CD8-positive, alpha-beta memory T cell (primary cell): ENCODE measurements at regions not wholly inside any gene's neighbourhood (a gene's known extent, or its start where the extent isn't known, plus 50 kb on each side); places are given as distances from the start of the nearest gene placed in this dataset.

Experiments used
- CTCF ChIA-PET: fragments of 350-600 bp; sonication (Branson Sonifier 250); formaldehyde crosslinking; loops from one replicate; lab custom pipeline; 2021; ENCODE audit warnings: antibody characterized with exemption; lab: Charles Lee
- POLR2A ChIA-PET: fragments of 350-600 bp; sonication (Branson Sonifier 250); formaldehyde crosslinking; loops from one replicate; lab custom pipeline; 2021; ENCODE audit warnings: antibody characterized with exemption; lab: Charles Lee
- DNase-seq, 5 donors: peaks; one replicate each; pipeline versions ENCODE4 v3.0.0 to v3.0.0-alpha.2; 2020 to 2022; ENCODE audit warnings: mixed read lengths in 1 of 5
- H3K27ac ChIP-seq: one replicate; pipeline ENCODE4 v1.7.0; 2013; ENCODE audit warnings: low read depth, mild to moderate bottlenecking, low read length, moderate library complexity
- H3K27me3 ChIP-seq: 2 replicates; pipeline ENCODE4 v1.7.0; 2013; ENCODE audit warnings: low read length, mild to moderate bottlenecking; ENCODE audit not compliant: insufficient read depth, poor library complexity, severe bottlenecking
- H3K36me3 ChIP-seq: 2 replicates; pipeline ENCODE4 v1.7.0; 2013; ENCODE audit warnings: mild to moderate bottlenecking, low read length, moderate library complexity; ENCODE audit not compliant: insufficient read depth
- H3K4me1 ChIP-seq: 2 replicates; pipeline ENCODE4 v1.7.0; 2013; ENCODE audit warnings: mild to moderate bottlenecking, low read length, moderate library complexity; ENCODE audit not compliant: insufficient read depth
- H3K4me3 ChIP-seq: 2 replicates; pipeline ENCODE4 v1.7.0; 2013; ENCODE audit warnings: mild to moderate bottlenecking, low read length
- H3K9me3 ChIP-seq: 2 replicates; pipeline ENCODE4 v1.7.0; 2013; ENCODE audit warnings: mild to moderate bottlenecking, low read length
- H3K27ac Mint-ChIP-seq, 8 donors: one replicate each; pipeline ENCODE4 v1.8.0; 2020 to 2021; ENCODE audit warnings: mixed read lengths in 8 of 8, mild to moderate bottlenecking in 6 of 8, inconsistent platforms in 3 of 8, moderate library complexity in 3 of 8
- H3K27me3 Mint-ChIP-seq, 2 donors: one replicate each; pipeline ENCODE4 v1.8.0; 2020 to 2021; ENCODE audit warnings: mixed read lengths in 2 of 2, mild to moderate bottlenecking in 1 of 2, moderate library complexity in 1 of 2
- H3K36me3 Mint-ChIP-seq, 3 donors: one replicate each; pipeline ENCODE4 v1.8.0; 2020 to 2021; ENCODE audit warnings: mixed read lengths in 3 of 3, inconsistent platforms in 1 of 3, mild to moderate bottlenecking in 1 of 3
- H3K4me1 Mint-ChIP-seq, 3 donors: one replicate each; pipeline ENCODE4 v1.8.0; 2020 to 2021; ENCODE audit warnings: mixed read lengths in 3 of 3, inconsistent platforms in 1 of 3, mild to moderate bottlenecking in 1 of 3
- H3K4me3 Mint-ChIP-seq, 7 donors: one replicate each; pipeline ENCODE4 v1.8.0; 2020 to 2021; ENCODE audit warnings: mixed read lengths in 7 of 7, mild to moderate bottlenecking in 6 of 7, moderate library complexity in 4 of 7, inconsistent platforms in 2 of 7
- H3K9me3 Mint-ChIP-seq, 5 donors: one replicate each; pipeline ENCODE4 v1.8.0; 2020 to 2022; ENCODE audit warnings: mixed read lengths in 5 of 5, mild to moderate bottlenecking in 3 of 5, moderate library complexity in 2 of 5, inconsistent platforms in 1 of 5

- Mint-ChIP-seq H3K9me3 (peaks cover 0 to 2% (median 0%) of the 10 kb centered on the region in 5 donors), H3K4me1 (no peaks in the 10 kb centered on the region), H3K36me3 (no peaks in the 10 kb centered on the region), H3K4me3 (no peak overlapping the region), H3K27ac (no peak overlapping the region), H3K27me3 (no peaks in the 10 kb centered on the region)
- no peaks in the 10 kb centered on the region for H3K36me3 ChIP-seq
- DNase-seq = no peak
- no peaks in the 10 kb centered on the region for H3K27me3 ChIP-seq
- POLR2A ChIA-PET = no interaction called here
- H3K9me3 ChIP-seq = no peaks in the 10 kb centered on the region
- no peak overlapping the region for H3K27ac ChIP-seq
- no peak overlapping the region for H3K4me3 ChIP-seq
- H3K4me1 ChIP-seq = no peaks in the 10 kb centered on the region
- CTCF ChIA-PET = no interaction called here
Measured at GRCh38 chr7:91347290-91347689, 83.1 kb downstream of the FZD1 start.

- H3K9me3 Mint-ChIP-seq = peaks cover 0 to 3% (median 0%) of the 10 kb centered on the region in 5 donors
- no peaks in the 10 kb centered on the region for H3K36me3 Mint-ChIP-seq
- Histone ChIP-seq H3K27me3 (no peaks in the 10 kb centered on the region), H3K9me3 (no peaks in the 10 kb centered on the region), H3K27ac (no peak overlapping the region), H3K36me3 (no peaks in the 10 kb centered on the region), H3K4me1 (no peaks in the 10 kb centered on the region), H3K4me3 (no peak overlapping the region)
- H3K27me3 Mint-ChIP-seq = no peaks in the 10 kb centered on the region
- no peaks in the 10 kb centered on the region for H3K4me1 Mint-ChIP-seq
- POLR2A ChIA-PET = no interaction called here
- CTCF ChIA-PET = no interaction called here
- no peak overlapping the region for H3K4me3 Mint-ChIP-seq
- no peak overlapping the region for H3K27ac Mint-ChIP-seq
- DNase-seq = no peak
Measured at GRCh38 chr7:91348711-91349110, 84.5 kb downstream of the FZD1 start.

GRCh38 chr7:91351374-91351773 lies 87.1 kb downstream of the FZD1 start:
- Mint-ChIP-seq H3K4me1 (no peaks in the 10 kb centered on the region), H3K36me3 (no peaks in the 10 kb centered on the region), H3K27me3 (no peaks in the 10 kb centered on the region), H3K4me3 (no peak overlapping the region), H3K27ac (no peak overlapping the region), H3K9me3 (peaks cover 0 to 7% (median 0%) of the 10 kb centered on the region in 5 donors)
- POLR2A ChIA-PET = no interaction called here
- CTCF ChIA-PET = no interaction called here
- DNase-seq = no peak
- Histone ChIP-seq H3K4me3 (no peak overlapping the region), H3K9me3 (no peaks in the 10 kb centered on the region), H3K27me3 (no peaks in the 10 kb centered on the region), H3K27ac (no peak overlapping the region), H3K4me1 (no peaks in the 10 kb centered on the region), H3K36me3 (no peaks in the 10 kb centered on the region)

- Histone ChIP-seq H3K36me3 (no peaks in the 10 kb centered on the region), H3K4me3 (no peak overlapping the region), H3K27ac (no peak overlapping the region), H3K27me3 (no peaks in the 10 kb centered on the region), H3K9me3 (no peaks in the 10 kb centered on the region), H3K4me1 (no peaks in the 10 kb centered on the region)
- Mint-ChIP-seq H3K4me3 (no peak overlapping the region), H3K4me1 (no peaks in the 10 kb centered on the region), H3K36me3 (no peaks in the 10 kb centered on the region), H3K27me3 (no peaks in the 10 kb centered on the region), H3K9me3 (peaks cover 0 to 7% (median 0%) of the 10 kb centered on the region in 5 donors), H3K27ac (no peak overlapping the region)
- CTCF ChIA-PET = no interaction called here
- no peak for DNase-seq
- POLR2A ChIA-PET = no interaction called here
Measured at GRCh38 chr7:91352091-91352490, 87.9 kb downstream of the FZD1 start.

GRCh38 chr7:91353848-91354247 lies 89.6 kb downstream of the FZD1 start:
- no peak overlapping the region for H3K4me3 ChIP-seq
- no peak overlapping the region for H3K27ac Mint-ChIP-seq
- H3K36me3 Mint-ChIP-seq = no peaks in the 10 kb centered on the region
- H3K4me1 ChIP-seq = no peaks in the 10 kb centered on the region
- H3K9me3 ChIP-seq = no peaks in the 10 kb centered on the region
- POLR2A ChIA-PET = no interaction called here
- no peaks in the 10 kb centered on the region for H3K4me1 Mint-ChIP-seq
- CTCF ChIA-PET = interaction anchor here (1.3 kb wide), 1 partner anchor 11 kb away, joined by 3 read pairs; no protein-coding TSS in a partner anchor
- H3K27me3 Mint-ChIP-seq = no peaks in the 10 kb centered on the region
- H3K36me3 ChIP-seq = no peaks in the 10 kb centered on the region
- H3K27ac ChIP-seq = no peak overlapping the region
- H3K27me3 ChIP-seq = no peaks in the 10 kb centered on the region
- H3K4me3 Mint-ChIP-seq = no peak overlapping the region
- DNase-seq = no peak
- H3K9me3 Mint-ChIP-seq = peaks cover 0 to 7% (median 0%) of the 10 kb centered on the region in 5 donors

- H3K36me3 Mint-ChIP-seq = no peaks in the 10 kb centered on the region
- CTCF ChIA-PET = no interaction called here
- H3K4me3 Mint-ChIP-seq = no peak overlapping the region
- no peaks in the 10 kb centered on the region for H3K27me3 ChIP-seq
- H3K4me1 ChIP-seq = no peaks in the 10 kb centered on the region
- H3K4me3 ChIP-seq = no peak overlapping the region
- H3K27ac Mint-ChIP-seq = no peak overlapping the region
- no peaks in the 10 kb centered on the region for H3K9me3 ChIP-seq
- H3K9me3 Mint-ChIP-seq = peaks cover 0 to 7% (median 0%) of the 10 kb centered on the region in 5 donors
- H3K36me3 ChIP-seq = no peaks in the 10 kb centered on the region
- no peak for DNase-seq
- no peaks in the 10 kb centered on the region for H3K27me3 Mint-ChIP-seq
- H3K4me1 Mint-ChIP-seq = no peaks in the 10 kb centered on the region
- H3K27ac ChIP-seq = no peak overlapping the region
- POLR2A ChIA-PET = no interaction called here
Measured at GRCh38 chr7:91355695-91356435, 91.6 kb downstream of the FZD1 start.

GRCh38 chr7:91356915-91357314 lies 92.7 kb downstream of the FZD1 start:
- ChIA-PET CTCF (no interaction called here), POLR2A (no interaction called here)
- Histone ChIP-seq H3K9me3 (no peaks in the 10 kb centered on the region), H3K36me3 (no peaks in the 10 kb centered on the region), H3K27ac (no peak overlapping the region), H3K4me3 (no peak overlapping the region), H3K4me1 (no peaks in the 10 kb centered on the region), H3K27me3 (no peaks in the 10 kb centered on the region)
- peaks cover 0 to 7% (median 0%) of the 10 kb centered on the region in 5 donors for H3K9me3 Mint-ChIP-seq
- no peak overlapping the region for H3K27ac Mint-ChIP-seq
- no peaks in the 10 kb centered on the region for H3K36me3 Mint-ChIP-seq
- H3K4me3 Mint-ChIP-seq = no peak overlapping the region
- H3K27me3 Mint-ChIP-seq = no peaks in the 10 kb centered on the region
- no peak for DNase-seq
- no peaks in the 10 kb centered on the region for H3K4me1 Mint-ChIP-seq

- Mint-ChIP-seq H3K4me3 (no peak overlapping the region), H3K27ac (no peak overlapping the region), H3K4me1 (no peaks in the 10 kb centered on the region), H3K36me3 (no peaks in the 10 kb centered on the region), H3K27me3 (no peaks in the 10 kb centered on the region), H3K9me3 (peaks cover 0 to 7% (median 0%) of the 10 kb centered on the region in 5 donors)
- Histone ChIP-seq H3K4me3 (no peak overlapping the region), H3K4me1 (no peaks in the 10 kb centered on the region), H3K27ac (no peak overlapping the region), H3K9me3 (no peaks in the 10 kb centered on the region), H3K27me3 (no peaks in the 10 kb centered on the region), H3K36me3 (no peaks in the 10 kb centered on the region)
- CTCF ChIA-PET = no interaction called here
- POLR2A ChIA-PET = no interaction called here
- DNase-seq = no peak
Measured at GRCh38 chr7:91357379-91357778, 93.1 kb downstream of the FZD1 start.
